B cell (primary cell): ENCODE measurements at regions not wholly inside any gene's neighbourhood (a gene's known extent, or its start where the extent isn't known, plus 50 kb on each side); places are given as distances from the start of the nearest gene placed in this dataset.

Source experiments
- EZH2 ChIP-seq: IDR thresholded peaks from 2 replicates; pipeline ENCODE4 v1.6.1; 2012; ENCODE audit warnings: borderline replicate concordance, low read depth, mild to moderate bottlenecking, moderate library complexity, low read length; ENCODE audit not compliant: insufficient read depth, poor library complexity, severe bottlenecking
- TF ChIP-seq, protein P1 (sequence below): fragments of 200-600 bp; IDR thresholded peaks from one replicate; pipeline ENCODE4 v1.8.0; 2022; ENCODE audit warnings: antibody characterized with exemption, mild to moderate bottlenecking

DNA sequence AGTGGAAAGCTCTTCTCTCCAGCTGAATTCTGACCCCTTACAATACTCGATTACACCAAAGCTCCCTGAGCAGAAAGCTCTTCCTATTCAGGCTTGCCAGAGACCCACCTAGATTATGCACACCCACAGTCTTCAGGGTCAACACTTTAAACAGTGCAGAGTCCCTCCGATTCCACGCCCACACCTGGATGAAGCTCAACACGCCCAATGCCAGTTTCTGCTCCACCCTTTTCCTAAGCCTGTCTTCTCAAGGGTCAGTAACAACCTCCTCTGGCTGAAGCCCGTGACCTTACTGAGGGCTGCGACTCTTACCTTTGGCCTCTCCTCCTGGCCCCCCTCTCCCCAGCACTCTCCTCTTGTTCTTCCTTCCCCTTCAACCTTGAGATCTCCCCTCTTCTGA is 492.0 kb upstream of the SALL3 start:
- no peak for TF ChIP-seq EZH2
- TF ChIP-seq, protein P1, sequence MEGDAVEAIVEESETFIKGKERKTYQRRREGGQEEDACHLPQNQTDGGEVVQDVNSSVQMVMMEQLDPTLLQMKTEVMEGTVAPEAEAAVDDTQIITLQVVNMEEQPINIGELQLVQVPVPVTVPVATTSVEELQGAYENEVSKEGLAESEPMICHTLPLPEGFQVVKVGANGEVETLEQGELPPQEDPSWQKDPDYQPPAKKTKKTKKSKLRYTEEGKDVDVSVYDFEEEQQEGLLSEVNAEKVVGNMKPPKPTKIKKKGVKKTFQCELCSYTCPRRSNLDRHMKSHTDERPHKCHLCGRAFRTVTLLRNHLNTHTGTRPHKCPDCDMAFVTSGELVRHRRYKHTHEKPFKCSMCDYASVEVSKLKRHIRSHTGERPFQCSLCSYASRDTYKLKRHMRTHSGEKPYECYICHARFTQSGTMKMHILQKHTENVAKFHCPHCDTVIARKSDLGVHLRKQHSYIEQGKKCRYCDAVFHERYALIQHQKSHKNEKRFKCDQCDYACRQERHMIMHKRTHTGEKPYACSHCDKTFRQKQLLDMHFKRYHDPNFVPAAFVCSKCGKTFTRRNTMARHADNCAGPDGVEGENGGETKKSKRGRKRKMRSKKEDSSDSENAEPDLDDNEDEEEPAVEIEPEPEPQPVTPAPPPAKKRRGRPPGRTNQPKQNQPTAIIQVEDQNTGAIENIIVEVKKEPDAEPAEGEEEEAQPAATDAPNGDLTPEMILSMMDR: no peak
